Hippocampal formation (tissue), 2 donors: ENCODE measurements at regions not wholly inside any gene's neighbourhood (a gene's known extent, or its start where the extent isn't known, plus 50 kb on each side); places are given as distances from the start of the nearest gene placed in this dataset.

Experiments used
- DNase-seq, 2 donors: peaks; one replicate each; lab custom pipeline; 2025; lab: John Stamatoyannopoulos, UW

GRCh38 chr2:8197101-8197500, 484.8 kb upstream of the ID2 start:
- DNase-seq = no peak

DNA sequence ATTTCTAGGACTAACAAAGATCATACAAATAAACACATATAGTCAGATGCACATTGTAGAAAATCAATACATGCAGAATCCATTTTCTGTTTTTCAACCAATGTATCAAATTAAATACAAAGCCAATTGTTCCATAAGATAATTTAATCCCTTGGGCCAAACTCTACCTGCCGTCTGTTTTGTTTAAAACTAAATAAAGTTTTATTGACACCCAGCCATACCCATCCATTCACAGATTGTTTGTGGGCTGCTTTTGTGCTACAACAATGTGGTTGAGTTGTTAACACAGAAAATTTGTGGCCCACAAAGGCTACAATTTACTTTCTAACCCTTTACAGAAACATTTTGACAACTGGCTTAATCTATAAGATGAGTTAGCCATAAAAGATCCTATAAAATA, 484.0 kb upstream of the ID2 start:
- no peak for DNase-seq

GRCh38 chr2:8198766-8199382, 483.0 kb upstream of the ID2 start:
- no peak for DNase-seq

DNA sequence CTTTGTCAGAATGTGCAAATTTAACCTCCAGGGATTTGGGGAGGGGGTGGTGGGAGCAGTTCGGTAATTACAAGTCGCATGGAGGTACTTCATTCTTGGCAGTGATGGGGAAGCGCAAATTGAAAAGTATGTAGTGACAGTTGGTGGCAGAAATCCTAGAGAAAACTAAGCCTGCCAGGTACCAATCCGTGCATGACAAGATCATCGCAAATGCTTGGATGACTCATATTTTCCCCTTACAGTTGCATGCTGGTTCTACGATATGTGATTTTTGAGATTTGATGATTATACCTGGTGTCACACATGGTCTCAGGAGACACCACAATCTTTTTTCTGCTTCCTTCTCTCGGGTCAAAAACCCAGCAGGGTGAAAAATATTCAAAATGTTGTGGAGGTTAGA, 479.7 kb upstream of the ID2 start:
- DNase-seq = no peak

DNA sequence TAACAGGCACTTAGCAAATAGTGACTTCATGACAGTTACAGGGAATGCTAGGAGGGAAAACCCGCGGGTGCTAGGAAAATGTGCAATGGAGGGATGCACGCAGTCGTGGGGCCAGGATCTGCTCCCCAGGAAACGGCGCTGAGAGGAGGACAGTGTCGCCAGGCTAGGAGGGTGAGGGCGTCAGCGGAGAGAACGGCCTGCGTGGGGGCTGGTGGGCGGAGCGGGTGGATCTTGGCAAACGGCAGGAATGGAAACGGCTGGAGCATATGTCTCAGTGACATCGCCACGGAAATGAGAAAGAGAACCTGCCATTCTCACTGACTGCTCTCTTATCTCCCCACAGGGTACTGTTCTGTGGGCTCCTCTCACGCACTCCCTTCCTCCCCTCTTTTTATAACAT, 478.5 kb upstream of the ID2 start:
- DNase-seq = no peak

DNA sequence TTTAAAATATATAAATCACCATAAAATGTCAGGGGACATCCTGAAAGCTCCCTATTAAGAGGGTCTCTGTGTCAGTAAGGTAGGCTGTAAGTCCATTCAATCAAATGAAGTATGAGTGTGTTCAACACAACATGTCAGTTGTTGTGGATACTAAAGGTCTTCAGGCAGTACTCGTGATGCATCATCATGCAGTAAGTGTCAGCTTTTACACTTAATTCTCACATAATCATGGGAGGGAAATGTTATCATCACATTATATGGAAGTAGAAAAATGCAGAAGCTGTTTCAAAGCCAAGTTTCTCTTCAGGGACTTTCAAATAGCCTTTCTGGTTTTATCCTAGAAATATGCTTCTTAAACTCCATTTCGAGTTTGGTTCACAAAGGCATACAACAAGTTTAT, 477.1 kb upstream of the ID2 start:
- no peak for DNase-seq

DNA sequence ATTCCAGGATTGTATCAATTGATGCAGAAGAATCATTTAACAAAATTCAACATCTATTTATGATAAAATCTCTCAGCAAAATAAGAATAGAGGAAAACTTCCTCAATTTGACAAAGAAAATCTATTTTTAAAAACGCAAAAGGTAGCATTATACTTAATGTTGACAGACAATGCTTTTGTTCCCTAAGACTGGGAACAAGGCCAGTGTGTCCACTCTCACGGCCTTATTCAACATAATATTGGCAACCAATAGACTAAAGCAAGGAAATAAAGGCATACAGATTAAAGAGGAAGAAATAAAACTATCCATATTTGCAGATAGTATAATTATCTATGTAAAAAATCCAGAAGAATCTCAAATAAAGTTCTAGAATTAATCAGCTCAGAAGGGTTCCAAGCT, 472.4 kb upstream of the ID2 start:
- no peak for DNase-seq

- DNase-seq = no peak
Measured at GRCh38 chr2:8211384-8211783, 470.5 kb upstream of the ID2 start.

DNA sequence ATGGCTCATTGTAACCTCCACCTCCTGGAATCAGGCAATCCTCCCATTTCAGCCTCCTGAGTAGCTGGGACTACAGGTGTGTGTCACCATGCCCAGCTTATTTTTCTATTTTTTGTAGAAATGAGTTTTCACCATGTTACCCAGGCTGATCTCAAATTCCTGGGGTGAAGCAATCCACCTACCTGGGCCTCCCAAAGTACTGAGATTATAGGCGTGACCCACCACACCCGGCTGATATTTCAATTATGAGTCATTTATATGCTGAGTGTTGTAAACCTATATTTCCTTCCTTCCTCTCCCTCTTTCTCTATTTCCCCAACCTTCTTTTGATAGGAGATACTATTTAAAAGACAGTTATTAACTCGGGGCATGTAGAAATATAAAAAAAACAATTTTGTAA, 469.6 kb upstream of the ID2 start:
- no peak for DNase-seq

DNA sequence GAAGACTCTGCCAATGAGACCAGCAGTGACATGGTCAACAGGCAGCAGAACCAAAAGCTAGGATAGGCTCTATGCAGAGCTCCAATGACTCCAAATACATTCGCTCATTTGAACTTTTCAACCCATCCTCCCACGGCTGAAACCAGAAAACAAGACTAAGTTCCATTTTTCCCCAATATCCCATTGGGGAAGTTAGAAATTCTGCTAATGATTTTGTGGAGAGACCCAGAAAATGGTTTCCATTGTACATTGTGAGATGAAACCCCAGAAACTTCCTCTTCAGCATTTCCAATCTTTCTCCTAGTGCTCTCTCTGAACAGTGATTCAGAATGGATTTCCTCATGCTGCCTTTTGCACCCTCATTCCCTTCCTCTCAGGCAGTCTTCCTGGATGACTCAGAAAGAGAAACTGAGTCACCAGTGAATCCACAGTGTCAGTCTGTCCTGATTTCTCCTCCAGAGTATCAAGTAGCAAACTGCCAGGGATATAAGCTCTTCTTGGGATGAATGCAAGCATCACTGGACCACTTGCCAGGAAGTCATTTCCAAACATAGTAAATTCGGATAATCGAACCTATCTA, 467.7 kb upstream of the ID2 start:
- DNase-seq = no peak

- no peak for DNase-seq
Measured at GRCh38 chr2:8215159-8215863, 466.5 kb upstream of the ID2 start.

- DNase-seq = no peak
Measured at GRCh38 chr2:8215982-8216381, 465.9 kb upstream of the ID2 start.

GRCh38 chr2:8216397-8216796, 465.5 kb upstream of the ID2 start:
- no peak for DNase-seq

- no peak for DNase-seq
Measured at GRCh38 chr2:8217468-8218030, 464.3 kb upstream of the ID2 start.

GRCh38 chr2:8219096-8219495, 462.8 kb upstream of the ID2 start:
- DNase-seq = no peak

- no peak for DNase-seq
Measured at GRCh38 chr2:8219631-8220355, 462.1 kb upstream of the ID2 start.

DNA sequence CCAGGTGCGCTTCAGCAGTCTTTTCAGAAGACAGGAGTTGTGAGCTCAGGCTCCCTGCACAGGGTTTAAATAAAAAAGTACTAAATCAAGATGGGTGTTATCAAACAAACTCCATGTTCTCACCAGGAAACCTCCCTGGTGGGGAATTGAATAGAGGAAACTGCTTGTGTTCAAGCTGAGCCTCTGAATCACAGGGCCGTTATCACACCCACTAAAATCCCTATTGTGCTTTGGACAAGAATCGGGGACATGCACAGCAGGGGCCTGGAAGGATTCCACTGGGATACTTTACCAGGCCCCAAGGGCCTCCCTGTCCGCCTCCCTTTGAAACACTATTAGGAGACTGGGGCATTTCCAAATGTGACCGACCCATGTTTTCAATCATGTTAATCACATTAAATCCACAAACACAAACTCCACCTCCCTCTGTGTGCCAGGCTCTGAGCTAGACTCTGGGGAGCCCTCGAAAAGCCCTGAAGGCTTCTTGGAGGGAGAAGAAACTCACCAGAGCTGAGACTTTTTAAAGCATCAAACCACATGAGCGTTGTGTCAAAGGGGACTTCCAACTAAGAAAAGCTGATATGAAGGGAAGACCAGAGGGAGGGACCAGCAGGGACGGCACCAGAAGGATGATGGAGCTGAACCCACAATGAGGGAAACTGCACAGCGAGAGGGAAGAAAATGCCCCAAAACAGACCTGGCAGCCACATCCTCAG, 458.7 kb upstream of the ID2 start:
- no peak for DNase-seq

GRCh38 chr2:8223695-8224346, 458.0 kb upstream of the ID2 start:
- no peak for DNase-seq

DNA sequence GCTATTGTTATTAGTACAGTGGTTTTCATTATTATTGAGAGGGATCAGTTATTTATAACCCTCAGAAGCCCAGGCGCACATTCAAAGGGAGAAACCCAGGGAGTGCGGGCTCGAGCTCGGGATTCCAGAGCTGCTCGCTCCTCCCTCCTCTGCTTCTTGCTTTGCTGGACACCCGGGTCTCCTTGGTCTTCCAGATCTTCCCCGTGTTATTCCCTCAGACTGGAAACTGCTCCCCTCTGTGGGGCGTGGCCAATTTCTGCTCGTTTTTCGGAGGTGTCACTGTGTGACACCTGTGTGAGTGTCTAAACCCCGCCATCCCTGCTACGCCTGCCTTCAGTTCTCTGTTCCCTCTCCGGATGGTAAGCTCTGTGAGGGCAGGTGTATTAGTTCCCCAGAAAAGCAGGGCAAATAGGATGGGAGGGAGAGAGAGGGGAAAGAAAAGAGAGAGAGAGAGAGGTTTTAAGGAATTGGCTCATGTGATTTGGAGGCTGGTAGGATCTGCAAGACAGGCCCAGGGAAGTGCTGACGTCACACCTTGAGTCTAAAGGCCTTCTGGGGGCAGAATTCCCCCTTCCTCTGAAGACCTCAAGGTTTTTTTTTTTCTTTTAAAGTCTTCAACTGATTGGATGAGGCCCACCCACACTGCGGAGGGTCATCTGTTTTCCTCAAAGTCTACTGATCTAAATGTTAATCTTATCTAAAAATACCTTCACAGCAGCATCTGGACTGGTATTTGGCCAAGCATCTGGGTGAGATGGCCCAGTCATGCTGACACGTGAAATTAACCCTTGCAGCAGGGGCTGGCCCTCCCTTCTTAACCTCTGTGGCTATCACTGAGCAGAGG, 457.3 kb upstream of the ID2 start:
- no peak for DNase-seq

DNA sequence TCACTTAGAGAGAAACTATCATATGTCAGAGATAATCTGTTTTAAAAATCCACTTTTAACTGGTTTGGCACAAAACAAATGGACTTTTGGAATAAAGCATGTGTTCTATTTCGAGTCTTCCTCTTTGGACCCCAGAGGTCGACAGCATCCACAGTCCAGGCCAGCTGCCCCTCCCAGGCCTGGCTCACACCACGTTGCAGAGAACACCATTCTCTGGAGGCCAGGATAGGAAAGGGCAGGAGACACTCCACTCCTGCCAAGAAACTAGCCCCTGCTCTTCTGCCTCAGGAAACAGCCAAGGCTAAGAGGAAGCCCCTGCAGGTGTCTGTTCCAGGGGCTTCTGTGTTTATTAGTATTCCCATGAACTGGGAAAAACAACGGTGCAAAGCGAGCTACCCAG, 456.6 kb upstream of the ID2 start:
- DNase-seq = no peak

DNA sequence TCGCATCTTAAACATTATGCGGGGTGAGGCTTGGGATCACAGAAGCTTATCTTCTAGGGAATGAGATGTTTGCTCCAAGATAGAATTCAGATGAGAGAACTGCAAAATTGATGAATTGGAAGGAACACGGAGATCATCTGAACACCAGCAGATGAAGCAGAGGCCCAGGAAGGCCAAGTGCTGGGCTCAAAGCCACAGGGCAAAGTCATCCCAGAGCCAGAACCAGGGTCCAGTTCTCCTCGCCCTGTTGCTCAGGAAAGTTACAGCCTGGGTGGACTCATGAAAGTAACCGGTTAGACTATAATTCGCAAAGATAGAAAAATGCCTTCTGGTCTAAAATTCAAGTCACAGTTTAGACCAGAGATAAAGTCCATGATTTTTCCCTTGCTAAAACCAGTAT, 456.1 kb upstream of the ID2 start:
- no peak for DNase-seq
